Esophagus muscularis mucosa (tissue), 4 donors: ENCODE measurements at regions not wholly inside any gene's neighbourhood (a gene's known extent, or its start where the extent isn't known, plus 50 kb on each side); places are given as distances from the start of the nearest gene placed in this dataset.

Experiments
- DNase-seq: peaks from one replicate; pipeline ENCODE4 v3.0.0-alpha.2; 2017; ENCODE audit errors: extremely low spot score
- H3K27ac ChIP-seq, 4 donors: fragments of 200-600 bp; sonication (generic); replicated peaks in 1 of 4; 1 replicate in 3 of 4; 2 replicates in 1 of 4; pipeline ENCODE4 v1.5.1; 2016 to 2019; ENCODE audit warnings: mild to moderate bottlenecking in 1 of 4
- H3K27me3 ChIP-seq, 4 donors: fragments of 200-600 bp; sonication (generic); one replicate each; pipeline versions ENCODE4 v1.5.1 to v1.6.0; 2016 to 2019
- H3K36me3 ChIP-seq, 4 donors: fragments of 200-600 bp; sonication (generic); one replicate each; pipeline ENCODE4 v1.5.1; 2016 to 2019
- H3K4me1 ChIP-seq, 4 donors: fragments of 200-600 bp; sonication (generic); one replicate each; pipeline ENCODE4 v1.5.1; 2016 to 2019
- H3K4me3 ChIP-seq, 4 donors: fragments of 200-600 bp; sonication (generic); 1 replicate in 2 of 4; 2 replicates in 2 of 4; pipeline ENCODE4 v1.5.1; 2016 to 2019; ENCODE audit warnings: mild to moderate bottlenecking in 4 of 4, moderate library complexity in 1 of 4
- H3K9me3 ChIP-seq, 4 donors: fragments of 200-600 bp; sonication (generic); 1 replicate in 3 of 4; 2 replicates in 1 of 4; pipeline ENCODE4 v1.5.1; 2016 to 2019
- CTCF ChIP-seq, 3 experiments: fragments of 200-600 bp in 2 of 3; fragments of 450-650 bp in 1 of 3; sonication (generic) in 2 of 3; IDR thresholded peaks; one replicate each; pipeline ENCODE4 v1.5.1; 2017 to 2019; ENCODE audit warnings: antibody characterized with exemption in 3 of 3, mild to moderate bottlenecking in 2 of 3, moderate library complexity in 1 of 3
- EP300 ChIP-seq: sonication (generic); formaldehyde crosslinking; IDR thresholded peaks from one replicate; pipeline ENCODE4 v1.6.1; 2017; ENCODE audit warnings: antibody characterized with exemption
- POLR2A ChIP-seq: fragments of 450-650 bp; IDR thresholded peaks from one replicate; pipeline ENCODE4 v1.6.1; 2017; ENCODE audit warnings: antibody characterized with exemption, moderate library complexity, mild to moderate bottlenecking, low read depth
- POLR2AphosphoS5 ChIP-seq, 2 donors: sonication (generic); formaldehyde crosslinking; IDR thresholded peaks; one replicate each; pipeline ENCODE4 v1.6.1; 2017; ENCODE audit warnings: antibody characterized with exemption in 2 of 2
- WGBS: methylation state at CpG from one replicate; pipeline ENCODE4 v1.1.5; 2018; 5-methylcytosine and 5-hydroxymethylcytosine counted together
- intact Hi-C: fragments of 100-400 bp; cut with DNase I; formaldehyde crosslinking; loops from one replicate; pipeline ENCODE4 v1.15.1; 2023

GRCh38 chr18:29494371-29494770 is 1317.4 kb upstream of the CDH2 start:
- H3K27me3 ChIP-seq = no peaks in the 10 kb centered on the region
- intact Hi-C loops = no loop called here
- TF ChIP-seq CTCF (IDR thresholded peaks at IDR 0.05) (no peak), POLR2AphosphoS5 (IDR thresholded peaks at IDR 0.05) (no peak), POLR2A (no peak), EP300 (no peak)
- no peaks in the 10 kb centered on the region for H3K9me3 ChIP-seq
- no peaks in the 10 kb centered on the region for H3K36me3 ChIP-seq
- H3K4me1 ChIP-seq = no peaks in the 10 kb centered on the region
- no peak overlapping the region for H3K4me3 ChIP-seq
- no peak overlapping the region for H3K27ac ChIP-seq
- no peak for DNase-seq

DNA sequence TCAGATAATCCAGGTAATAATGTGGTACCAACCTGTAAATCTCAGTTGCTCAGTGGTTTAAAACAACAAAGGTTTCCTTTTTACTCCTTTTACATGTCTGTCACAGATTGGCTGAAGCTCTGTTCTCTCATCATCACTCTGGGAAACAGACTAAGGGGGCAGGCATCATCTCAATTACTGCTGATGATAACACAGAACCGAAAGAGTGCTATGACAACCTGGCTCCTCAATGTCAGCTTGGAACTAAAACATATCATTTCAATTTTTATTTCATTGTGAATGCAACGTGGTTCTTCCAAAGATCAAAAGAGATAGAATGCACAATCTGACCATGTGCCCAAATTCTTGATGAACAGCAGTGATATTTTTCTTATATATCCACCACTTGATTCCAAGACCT is 1315.0 kb upstream of the CDH2 start:
- TF ChIP-seq POLR2A = no peak
- no peak for TF ChIP-seq EP300
- TF ChIP-seq CTCF (IDR thresholded peaks at IDR 0.05) = no peak
- TF ChIP-seq POLR2AphosphoS5 (IDR thresholded peaks at IDR 0.05) = no peak
- H3K9me3 ChIP-seq = no peaks in the 10 kb centered on the region
- DNase-seq = no peak

DNA sequence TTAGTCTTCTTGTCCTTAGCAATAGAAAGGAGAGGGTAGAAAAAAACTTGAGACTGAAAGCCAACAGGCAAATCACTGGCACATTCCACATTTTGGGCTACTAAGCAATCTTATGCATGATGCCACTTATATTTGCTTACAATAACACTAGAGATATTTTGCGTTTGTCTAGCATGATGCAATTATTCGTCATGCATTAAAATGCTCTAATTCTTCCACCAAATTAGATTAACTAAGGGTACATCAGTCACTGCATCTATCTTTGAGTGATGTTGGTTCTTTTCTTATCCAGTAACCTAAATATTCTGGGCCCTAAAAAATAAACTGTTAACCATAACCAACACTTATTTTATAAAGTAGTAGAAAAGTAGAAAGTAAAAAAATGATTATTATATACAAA is 1311.7 kb upstream of the CDH2 start:
- Histone ChIP-seq H3K36me3 (no peaks in the 10 kb centered on the region), H3K9me3 (no peaks in the 10 kb centered on the region), H3K4me1 (no peaks in the 10 kb centered on the region), H3K4me3 (no peak overlapping the region), H3K27ac (no peak overlapping the region), H3K27me3 (no peaks in the 10 kb centered on the region)
- DNase-seq = no peak
- intact Hi-C loops = no loop called here
- TF ChIP-seq CTCF (IDR thresholded peaks at IDR 0.05) (no peak), EP300 (no peak), POLR2A (no peak), POLR2AphosphoS5 (IDR thresholded peaks at IDR 0.05) (no peak)
- WGBS = 52% methylated on average over 2 of the region's 2 CpGs

More for the DNA sequence above, 1315.0 kb upstream of the CDH2 start:
- H3K27me3 ChIP-seq = no peaks in the 10 kb centered on the region
- no peaks in the 10 kb centered on the region for H3K4me1 ChIP-seq
- H3K27ac ChIP-seq = no peak overlapping the region
- 30% methylated on average over 2 of the region's 2 CpGs for WGBS
- H3K4me3 ChIP-seq = no peak overlapping the region
- intact Hi-C loops = no loop called here
- no peaks in the 10 kb centered on the region for H3K36me3 ChIP-seq

GRCh38 chr18:29465526-29465925 is 1288.6 kb upstream of the CDH2 start:
- H3K4me3 ChIP-seq = no peak overlapping the region
- TF ChIP-seq POLR2A (no peak), EP300 (no peak), CTCF (IDR thresholded peaks at IDR 0.05) (no peak), POLR2AphosphoS5 (IDR thresholded peaks at IDR 0.05) (no peak)
- H3K27ac ChIP-seq = no peak overlapping the region
- no peaks in the 10 kb centered on the region for H3K36me3 ChIP-seq
- no peaks in the 10 kb centered on the region for H3K27me3 ChIP-seq
- no peaks in the 10 kb centered on the region for H3K9me3 ChIP-seq
- intact Hi-C loops = no loop called here
- H3K4me1 ChIP-seq = no peaks in the 10 kb centered on the region
- no peak for DNase-seq

GRCh38 chr18:29459972-29460371 is 1283.0 kb upstream of the CDH2 start:
- no peak for TF ChIP-seq POLR2A
- no peak for TF ChIP-seq EP300
- no peak for TF ChIP-seq CTCF (IDR thresholded peaks at IDR 0.05)
- no peak for TF ChIP-seq POLR2AphosphoS5 (IDR thresholded peaks at IDR 0.05)

More at GRCh38 chr18:29459972-29460371, 1283.0 kb upstream of the CDH2 start:
- H3K36me3 ChIP-seq = no peaks in the 10 kb centered on the region
- H3K4me3 ChIP-seq = no peak overlapping the region
- no peaks in the 10 kb centered on the region for H3K27me3 ChIP-seq
- no peak overlapping the region for H3K27ac ChIP-seq
- H3K9me3 ChIP-seq = no peaks in the 10 kb centered on the region
- intact Hi-C loops = no loop called here
- no peaks in the 10 kb centered on the region for H3K4me1 ChIP-seq
- DNase-seq = no peak
